ENCODE measurements at regions not wholly inside any gene's neighbourhood (a gene's known extent, or its start where the extent isn't known, plus 50 kb on each side); places are given as distances from the start of the nearest gene placed in this dataset.
"Not testable (repeated sequence)": the region's sequence is repeated elsewhere in the genome, so short reads cannot be mapped to it uniquely, and the experiment has no call there.

DNA sequence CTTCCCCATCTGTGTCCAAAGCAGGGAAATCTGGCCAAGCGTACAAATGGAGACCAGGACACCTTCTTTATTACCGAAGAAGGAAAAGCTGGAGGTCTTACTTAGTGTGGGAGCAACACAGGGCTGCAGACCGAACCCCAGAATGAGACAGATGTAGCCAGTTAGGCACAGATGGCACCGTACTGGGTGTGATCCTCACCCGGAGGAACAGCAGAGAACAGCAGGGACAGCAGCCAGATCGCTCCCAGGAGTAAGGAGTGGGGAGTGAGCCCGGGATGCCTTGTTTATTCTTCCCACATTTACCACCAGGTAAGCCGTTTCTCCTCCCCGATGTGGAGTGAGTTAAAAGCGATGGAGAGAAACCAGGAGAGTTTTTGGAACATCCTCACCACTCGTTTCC is 150.7 kb upstream of the SPRED2 start:
- no peak for DNase-seq

DNA sequence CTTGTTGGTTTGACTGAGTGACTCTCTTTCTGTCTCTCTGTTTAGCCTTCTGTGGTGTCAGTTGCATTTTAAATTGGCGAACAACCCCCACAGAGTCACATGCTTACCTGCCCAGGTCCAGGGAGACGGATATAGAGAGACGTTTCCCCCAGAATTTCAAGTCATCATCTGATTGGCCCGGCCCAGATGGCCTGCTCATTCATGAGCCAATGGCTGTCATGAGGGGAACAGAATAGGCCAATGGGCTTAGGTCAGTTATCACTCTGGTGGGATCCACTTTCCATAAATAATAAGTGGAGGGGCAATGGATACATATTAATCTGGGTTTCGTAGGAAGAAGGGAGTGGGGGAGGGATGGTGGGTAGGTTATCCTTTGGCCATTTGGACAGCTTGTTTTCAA is 150.0 kb upstream of the SPRED2 start:
- DNase-seq, result no peak

DNA sequence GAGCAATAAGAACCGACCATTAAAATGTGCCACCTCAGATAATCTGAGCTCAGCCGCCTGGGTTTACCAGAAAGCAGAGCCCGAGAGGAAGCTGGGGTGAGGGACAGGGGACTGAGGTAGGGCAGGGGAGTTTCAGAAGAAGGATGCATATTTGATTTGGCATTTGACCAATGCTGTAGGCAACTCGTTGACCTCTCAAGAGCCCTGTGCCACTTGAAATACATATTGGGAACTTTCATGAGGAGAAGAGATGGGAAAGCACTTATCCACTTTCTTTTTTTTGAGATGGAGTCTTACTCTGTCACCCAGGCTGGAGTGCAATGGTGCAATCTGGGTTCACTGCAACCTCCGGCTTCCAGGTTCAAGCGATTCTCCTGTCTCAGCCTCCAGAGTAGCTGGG is 148.4 kb upstream of the SPRED2 start:
- DNase-seq, result no peak

DNA sequence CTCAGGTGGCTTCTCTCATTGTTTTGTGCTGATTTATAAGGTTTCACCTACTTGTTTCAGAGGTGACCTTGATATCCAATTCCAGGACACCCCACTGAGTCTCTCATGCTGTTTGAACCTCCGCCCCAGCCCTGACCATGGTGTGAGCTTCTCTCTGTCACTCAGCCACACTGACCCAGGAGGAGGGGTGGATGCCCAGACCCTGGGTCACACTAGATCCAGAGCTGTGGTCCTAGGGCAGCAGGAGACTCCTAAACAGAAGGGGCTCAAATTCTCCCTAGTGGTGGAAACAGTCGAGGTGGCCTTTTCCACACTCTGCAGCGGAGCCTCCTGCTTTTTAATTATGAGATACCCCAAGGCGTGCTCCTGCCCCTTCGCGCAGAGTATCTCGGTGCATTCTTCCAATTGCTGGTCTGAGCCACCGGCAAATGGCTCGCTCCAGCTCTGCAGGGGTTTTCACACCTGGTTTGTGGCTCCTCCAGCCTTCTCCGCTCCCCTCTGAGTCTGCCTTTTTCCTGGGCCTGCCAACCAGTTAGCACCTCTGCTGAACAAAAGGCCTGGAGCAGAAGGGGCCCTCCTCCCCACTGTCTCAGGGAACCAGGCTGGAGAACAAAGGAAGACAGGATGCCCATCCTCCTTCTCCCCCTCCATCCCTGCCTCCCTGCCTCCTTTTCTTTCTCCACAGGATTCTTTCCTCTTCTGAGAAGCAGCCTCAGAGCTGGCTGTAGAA is 147.3 kb upstream of the SPRED2 start:
- no peak for DNase-seq

DNA sequence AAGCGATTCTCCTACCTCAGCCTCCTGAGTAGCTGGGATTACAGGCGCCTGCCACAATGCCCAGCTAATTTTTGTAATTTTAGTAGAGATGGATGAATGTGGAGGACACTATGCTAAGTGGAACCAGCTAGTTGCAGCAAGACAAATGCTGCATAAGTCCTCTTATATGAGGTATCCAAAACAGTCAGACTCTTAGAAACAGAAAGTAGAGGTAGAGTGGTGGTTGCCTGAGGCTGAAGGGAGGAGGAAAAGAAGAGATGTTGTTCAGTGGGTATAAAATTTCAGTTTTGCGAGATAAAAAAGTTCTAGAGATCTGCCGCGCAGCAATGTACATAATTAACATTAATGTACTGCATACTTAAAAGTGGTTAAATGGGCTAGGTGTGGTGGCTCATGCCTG is 145.3 kb upstream of the SPRED2 start:
- no peak for DNase-seq

DNA sequence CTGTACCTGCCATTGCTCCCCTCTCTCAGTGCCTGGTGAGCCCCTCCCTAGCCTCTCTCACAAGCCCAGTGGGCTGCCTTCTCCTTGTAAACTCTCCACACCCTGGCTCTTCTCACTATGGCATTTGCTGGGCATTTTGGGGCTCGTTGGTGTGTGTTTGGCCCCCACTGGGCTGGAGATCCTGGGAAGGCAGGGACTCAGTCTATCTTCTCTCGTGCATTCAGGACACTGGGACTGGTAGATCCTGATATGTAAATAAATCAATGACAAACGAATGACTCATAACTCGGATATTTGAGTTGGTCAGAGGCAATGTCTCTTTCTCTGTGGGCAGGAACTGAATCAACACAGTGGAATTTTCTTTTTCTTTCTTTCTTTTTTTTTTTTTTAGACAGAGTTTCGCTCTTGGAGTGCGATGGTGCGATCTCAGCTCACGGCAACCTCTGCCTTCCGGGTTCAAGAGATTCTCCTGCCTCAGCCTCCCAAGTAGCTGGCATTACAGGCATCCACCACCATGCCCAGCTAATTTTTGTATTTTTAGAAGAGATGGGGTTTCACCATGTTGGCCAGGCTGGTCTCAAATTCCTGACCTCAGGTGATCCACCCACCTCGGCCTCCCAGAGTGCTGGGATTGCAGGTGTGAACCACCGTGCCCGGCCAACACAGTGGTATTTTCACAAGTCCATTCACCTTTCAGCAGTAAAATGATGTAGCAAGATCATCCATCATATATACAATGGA is 144.6 kb upstream of the SPRED2 start:
- no peak for DNase-seq

DNA sequence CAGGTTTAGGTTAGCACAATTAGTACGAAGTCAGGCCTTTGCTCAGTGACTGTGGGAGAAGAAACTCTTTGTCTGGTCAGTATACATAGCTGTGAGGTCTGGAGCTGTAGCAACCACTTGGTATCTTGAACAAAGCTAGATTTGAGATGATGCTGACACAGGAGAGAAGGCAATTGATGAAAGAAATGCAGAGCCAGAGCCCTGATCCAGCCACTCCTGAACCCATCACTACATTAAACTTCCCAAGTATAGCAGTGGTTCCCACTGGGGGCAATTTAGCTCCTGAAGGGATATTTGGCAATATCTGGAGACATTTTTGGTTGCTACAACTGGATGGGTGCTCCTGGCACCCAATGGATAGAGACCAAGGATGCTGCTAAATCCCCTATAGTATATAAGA is 143.9 kb upstream of the SPRED2 start:
- no peak for DNase-seq

DNA sequence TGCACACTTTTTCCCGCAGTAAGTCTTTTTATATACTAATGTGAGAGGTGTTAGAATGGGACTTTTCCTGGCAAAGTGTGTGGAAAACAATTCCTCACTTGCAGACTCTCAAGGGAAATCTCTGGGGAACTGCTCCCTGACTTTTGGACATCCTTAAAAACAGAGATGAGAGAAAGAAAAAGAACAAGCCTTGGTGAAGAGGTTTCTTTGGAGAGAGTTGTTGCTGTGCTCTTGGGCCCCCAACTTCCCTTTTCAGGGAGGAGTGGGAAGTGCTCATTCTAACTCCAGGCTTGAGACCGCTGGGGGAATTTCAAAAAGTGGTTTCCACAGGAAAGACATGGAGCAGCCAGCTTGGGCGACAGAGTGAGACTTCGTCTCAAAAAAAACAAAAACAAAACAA is 142.6 kb upstream of the SPRED2 start:
- DNase-seq, result no peak

DNA sequence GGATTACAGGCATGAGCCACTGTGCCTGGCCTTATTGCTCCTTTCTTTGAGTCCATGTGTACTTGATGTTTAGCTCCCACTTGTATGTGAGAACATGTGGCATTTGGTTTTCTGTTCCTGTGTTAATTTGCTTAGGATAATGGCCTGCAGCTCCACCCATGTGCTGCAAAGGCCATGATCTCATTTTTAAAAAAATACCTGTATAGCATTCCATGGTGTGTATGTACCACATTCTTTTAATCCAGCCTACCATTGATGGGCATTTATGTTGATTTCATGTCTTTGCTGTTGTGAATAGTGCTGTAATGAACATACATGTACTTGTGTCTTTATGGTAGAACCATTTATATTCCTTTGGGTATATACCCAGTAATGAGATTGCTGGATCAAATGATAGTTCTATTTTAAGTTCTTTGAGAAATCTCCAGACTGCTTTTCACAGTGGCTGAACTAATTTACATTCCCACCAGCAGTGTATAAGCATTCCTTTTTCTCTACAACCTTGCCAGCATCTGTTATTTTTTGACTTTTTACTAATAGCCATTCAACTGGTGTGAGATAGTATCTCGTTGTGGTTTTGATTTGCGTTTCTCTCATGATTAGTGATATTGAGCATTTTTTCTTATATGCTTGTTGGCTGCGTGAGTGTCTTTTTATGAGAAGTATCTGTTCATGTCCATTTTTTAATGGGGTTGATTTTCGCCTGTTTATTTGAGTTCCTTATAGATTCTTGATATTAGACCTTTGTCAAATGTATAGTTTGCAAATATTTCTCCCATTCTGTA is 136.4 kb upstream of the SPRED2 start:
- not testable (repeated sequence) for DNase-seq

DNA sequence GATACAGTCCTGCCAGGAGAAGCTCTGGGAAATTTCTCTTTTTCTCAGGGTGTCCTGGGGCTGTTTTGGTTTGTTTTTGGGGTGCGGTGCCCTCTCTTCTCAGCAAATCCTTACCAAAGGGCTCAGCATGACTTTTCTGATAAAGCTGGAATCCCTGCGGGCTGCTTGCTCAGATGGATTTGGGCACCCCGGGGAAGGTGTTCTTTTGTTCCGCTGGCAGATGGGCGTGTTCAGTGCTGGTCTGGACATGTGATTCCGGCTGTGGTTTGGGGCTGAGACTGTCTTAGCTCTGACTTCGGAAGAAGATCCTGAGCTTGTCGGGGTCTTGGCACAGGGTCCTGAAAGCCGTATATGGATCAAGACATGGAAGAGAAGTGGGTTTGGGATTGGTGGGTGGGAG is 134.2 kb upstream of the SPRED2 start:
- DNase-seq, result no peak

DNA sequence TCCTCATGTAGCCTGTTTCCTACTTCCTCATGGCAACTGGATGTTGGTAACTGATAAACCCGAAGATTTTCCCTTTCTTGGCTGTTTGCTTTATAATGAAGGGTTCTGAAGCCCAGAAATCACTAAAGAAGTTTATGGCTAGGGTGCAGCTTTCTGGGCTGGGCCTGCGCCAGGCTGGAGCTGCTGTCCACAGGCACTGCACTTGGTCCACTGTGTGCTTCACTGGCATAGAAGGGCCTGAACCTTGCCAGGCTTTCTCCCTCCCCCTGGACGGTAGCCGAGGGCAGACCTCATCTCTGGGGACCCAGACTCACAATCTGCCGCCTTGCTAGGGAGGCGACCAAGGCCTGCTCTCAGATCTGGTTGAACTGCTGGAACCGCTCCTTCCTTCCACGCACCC is 133.3 kb upstream of the SPRED2 start:
- DNase-seq, result no peak

DNA sequence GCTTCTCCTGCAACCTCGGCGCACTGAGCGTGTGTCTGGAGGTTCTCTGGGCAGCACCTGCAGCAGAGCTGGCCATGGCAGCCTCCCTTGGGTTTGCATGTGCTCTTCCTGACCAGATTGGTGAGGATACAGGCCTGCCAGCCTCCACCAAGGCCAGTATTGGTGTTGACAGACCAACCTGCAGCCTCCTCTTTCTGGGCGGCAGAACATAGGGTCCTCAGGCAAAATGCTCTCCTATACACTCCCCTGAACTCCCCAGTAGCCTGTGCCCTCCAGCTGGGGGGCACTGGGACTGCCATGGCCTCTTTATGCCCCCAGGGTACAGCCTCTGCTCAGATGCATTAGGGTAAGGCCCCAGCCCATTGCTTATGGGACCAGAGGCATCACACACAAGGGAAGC is 131.9 kb upstream of the SPRED2 start:
- no peak for DNase-seq

DNA sequence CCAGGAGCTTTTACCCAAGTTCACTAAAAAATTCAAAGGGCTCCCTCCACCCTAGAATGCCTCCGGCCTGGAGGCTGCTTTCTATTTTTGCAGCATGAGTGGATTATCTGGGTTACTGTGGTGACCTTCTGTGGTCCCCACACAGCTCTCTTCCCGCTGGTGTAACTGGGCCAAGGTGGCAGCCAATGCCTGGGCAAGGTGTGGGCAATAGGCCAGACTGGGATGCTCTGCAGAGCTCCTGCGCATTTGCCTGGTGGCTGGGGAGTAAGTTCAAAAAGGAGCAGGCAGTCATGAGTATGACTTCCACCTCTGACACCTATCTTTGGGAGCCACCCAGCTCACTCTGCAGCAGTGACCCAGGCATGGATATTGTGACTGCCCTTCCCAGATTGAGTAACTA is 130.5 kb upstream of the SPRED2 start:
- no peak for DNase-seq

DNA sequence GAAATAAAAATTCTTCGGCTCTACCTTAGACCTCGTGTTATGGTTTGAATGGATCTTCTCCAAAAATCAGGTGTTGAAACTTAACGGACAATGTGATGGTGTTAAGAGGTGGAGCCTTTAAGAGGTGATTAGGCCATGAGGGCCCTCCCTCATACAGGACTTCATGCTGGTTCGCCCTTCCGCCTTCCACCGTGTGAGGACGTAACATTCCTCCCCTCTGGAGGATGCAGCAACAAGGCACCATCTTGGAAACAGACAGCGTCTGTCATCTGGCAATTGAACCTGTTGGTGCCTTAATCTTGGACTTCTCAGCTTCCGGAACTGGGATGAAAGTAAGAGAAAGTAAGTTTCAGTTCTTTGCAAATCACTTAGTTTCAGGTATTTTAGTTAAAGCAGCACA is 126.3 kb upstream of the SPRED2 start:
- DNase-seq, result no peak

DNA sequence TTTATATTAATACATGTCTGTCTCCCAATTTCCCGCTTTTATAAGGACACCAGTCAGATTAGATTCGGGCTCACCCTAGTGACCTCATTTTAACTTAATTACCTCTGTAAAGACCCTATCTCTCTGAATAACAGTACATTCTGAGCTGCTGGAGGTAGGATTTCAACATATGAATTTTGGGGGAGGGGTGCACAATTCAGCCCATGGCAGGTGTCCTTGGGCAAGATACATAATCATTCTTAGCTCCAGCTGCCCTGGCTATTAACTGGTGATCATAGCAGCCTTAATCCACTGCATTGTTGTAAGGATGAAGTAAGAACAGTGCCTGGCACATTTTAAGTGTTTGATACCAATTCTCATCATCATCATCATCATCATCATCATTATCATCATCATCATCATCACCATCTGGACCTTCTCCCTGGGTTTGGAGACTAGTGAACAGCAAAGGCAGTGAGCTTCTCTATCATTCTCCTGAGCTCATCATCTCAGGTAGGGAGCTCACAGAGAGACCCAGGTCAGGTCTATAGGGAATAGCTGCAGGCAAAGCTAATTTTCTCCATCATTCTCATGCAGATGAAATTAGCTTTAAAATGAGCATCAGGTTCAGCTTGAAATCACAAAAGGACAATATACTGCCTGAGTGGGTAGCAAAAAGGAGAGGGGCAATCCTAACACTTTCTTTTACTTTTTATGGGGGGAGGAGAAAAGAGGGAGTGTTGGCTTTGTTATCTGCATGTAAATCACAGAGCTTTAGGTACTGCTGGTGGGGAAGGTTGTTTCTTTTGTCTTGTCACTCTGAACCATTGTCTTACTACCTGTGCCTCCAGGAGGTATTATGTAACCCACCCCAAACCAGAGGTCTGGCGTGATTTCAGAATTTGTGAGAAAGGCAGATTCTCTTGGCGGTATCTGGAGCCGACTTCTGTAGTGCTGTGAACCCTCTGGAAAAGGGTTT is 125.5 kb upstream of the SPRED2 start:
- DNase-seq, result no peak

DNA sequence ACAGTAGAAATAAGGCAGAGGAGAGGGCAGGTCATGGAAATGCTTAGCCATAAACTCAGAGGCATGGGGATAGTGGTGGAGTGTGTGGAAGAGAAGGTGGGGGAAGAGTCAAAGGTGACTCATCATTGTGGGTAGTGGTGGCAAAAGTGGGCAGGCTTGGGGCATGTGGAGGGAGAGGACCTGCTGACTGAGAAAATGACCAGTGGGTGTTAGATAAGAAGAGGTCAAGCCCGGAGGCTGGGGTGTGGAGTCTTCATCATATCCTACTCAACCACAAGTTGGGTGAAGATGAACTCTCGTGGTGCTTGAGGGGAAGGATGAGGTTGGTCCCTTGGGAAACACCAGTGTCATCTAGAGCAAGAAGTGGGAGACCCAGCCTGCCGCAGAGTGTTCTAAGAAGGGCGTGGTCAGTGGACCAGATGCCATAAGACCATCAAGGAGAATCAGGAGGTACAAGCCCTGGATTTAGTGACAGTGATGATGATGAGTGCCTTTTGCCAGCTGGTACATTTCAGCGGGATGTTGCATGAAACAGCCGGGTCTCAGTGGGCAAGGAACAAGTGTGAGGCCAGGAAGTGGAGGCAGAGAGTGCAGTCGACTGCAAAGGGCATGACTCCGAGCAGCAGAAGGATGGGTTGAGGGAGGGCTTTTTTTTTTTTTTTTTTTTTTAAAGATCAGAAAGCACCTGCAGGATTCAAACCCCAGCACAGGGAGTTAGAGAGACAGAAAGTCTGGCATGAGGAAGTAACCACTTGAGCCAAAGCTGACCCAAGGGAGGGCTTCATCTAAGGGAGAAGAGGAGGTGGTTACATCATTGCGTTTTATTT is 122.6 kb upstream of the SPRED2 start:
- no peak for DNase-seq

DNA sequence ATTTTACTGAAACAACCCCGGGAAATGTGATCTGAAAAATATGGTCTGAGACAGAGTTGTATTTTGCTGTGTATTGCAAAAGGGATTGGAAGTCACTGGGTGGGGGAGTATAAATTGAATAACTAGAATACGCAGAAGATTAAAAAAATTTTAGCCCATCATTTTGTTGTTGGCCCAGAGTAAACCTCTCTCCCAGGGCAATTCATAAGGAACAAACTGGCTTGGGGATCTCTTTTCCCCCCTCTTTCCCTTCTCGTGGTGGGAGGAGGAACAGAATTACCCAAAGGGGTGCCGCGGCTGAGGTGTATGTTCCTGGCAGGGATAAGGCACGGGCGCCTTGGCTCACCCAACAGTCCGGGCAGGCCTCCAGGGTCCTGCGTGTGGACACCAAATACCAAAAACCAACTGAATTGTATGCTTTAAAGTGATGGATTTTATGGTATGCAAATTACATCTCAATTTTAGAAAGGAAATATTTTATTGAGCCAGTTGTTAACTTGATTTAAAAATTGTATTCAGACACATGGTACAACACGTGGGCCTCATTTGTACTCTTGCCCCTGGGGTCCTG is 121.2 kb upstream of the SPRED2 start:
- DNase-seq, result no peak

DNA sequence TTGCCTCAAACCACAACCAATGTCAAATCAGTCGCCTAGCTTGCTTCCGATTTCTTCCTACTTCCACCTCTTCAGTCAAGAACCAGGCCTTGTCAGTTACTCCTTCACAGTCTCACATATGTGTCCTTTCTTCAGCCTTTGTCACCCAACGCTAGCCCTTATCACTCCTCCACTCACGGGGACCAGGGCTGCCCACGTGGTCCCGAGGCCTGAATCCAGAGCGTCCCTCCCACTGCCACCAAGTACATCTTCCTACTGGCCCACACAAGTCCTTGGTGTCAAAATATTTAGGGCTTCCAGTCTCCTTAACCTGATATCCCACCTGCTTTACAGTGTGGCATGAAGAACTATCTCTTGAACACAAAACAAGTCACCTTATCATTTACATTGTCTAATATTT is 119.1 kb upstream of the SPRED2 start:
- DNase-seq, result no peak

DNA sequence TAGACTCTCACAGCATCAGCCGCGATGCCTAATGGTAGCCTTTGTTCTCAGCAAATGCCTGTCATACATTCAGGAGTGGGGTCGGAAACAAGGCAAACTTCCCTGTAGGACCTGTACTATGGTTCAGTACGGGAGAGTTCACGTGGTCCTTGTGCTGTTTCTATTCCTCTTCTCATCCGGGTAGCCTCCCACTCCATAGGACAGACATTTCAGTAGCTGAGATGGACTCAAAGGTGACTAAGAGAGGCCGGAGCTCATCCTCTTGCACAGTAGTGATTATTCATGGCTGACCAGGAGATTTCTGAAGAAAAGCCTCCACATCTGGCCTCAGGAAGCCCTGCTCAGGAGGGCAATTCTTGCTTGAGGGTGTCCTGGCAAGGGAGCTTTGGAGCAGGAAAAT is 117.8 kb upstream of the SPRED2 start:
- DNase-seq, result no peak

DNA sequence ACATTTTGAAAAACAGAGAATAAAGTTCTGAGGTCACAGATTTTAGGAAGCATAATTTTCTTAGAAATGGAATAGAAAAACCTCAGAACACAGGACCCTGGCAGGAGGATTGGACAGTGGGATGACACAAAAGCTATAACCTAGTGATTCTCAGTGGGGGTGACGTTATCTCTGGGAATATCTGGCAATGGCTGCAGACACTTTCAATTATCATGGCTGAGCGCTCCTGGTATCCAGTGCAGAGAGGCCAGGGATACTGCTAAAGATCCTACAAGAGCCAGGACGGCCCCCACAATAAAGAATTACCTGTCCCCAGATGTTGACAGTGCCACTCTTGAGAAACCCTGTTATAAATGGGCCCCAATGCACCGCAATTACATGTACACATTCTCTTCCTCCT is 117.2 kb upstream of the SPRED2 start:
- DNase-seq, result no peak

DNA sequence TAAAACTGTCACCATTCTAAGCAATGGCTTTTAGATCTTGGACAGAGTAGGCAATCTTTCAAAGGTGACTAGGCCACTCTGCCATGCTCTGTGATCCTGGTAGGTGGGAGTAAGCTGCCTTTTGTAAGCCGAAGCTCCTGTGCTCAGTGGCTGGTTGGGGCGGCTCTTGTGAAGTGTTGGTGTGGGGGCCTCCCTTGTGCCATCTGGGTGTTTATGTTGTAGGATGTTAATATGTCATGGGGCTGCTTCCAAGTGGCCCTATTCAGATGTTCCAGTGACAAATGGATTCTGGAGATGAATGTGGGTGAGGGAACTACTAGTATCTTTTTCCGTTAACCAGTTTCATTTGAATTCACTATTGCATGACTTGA is 116.8 kb upstream of the SPRED2 start:
- no peak for DNase-seq
